GDM1 (cell line): ENCODE measurements at regions not wholly inside any gene's neighbourhood (a gene's known extent, or its start where the extent isn't known, plus 50 kb on each side); places are given as distances from the start of the nearest gene placed in this dataset.

ENCODE experiments used
- DNase-seq: peaks from one replicate; lab custom pipeline; 2025; lab: John Stamatoyannopoulos, UW

DNA sequence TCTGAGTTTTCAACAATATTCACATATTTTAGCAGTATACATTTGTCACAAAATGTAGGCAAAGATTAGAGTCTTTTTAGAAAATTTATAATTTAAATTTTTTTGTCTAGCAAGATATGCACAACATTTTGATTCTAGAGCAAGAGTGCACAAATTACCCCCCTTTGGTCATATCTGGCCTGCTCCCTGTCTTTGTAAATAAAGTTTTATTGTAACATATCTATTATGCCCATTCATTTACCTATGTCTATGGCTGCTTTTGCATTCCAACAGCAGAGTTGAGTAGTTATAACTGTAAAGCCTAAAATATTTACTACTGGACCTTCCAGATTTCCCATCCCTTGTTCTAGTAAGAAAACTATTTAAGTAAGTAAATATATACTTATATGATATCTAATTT lies 430.7 kb downstream of the EDEM1 start:
- no peak for DNase-seq

DNA sequence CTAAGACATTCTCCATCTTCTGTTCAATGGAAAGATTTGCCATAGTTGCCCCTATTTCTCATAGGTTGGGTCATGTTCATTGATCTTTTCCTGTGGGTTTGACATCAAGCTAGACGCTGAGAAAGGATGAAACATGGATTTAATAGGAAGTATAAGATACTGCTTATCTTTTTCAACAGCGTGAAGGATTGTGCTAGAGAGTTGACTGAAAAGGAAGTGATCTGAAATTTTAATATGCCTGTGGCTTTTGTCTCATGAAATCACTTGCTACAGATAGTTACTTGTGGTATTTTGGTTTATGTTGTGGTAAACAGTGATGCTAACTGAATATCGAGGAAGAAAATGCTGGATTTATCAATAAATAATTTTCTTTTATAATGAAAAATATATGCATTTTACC lies 442.9 kb downstream of the EDEM1 start:
- DNase-seq, result no peak

DNA sequence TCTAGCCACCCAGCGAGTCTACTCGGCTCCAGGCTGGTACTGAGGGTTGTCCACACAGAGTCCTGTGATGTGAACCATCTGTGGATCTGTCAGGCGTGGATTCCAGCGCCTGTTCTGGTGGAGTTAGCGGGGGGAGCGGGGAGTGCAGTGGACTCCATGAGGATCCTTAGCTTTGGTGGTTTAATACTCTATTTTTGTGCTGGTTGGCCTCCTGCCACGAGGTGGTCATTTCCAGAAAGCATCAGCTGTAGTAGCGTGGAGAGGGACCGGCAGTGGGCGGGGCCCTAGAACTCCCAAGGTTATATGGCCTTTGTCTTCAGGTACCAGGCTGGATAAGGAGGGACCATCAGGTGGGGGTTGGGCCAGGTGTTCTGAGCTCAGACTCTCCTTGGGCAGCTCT lies 446.5 kb downstream of the EDEM1 start:
- no peak for DNase-seq

DNA sequence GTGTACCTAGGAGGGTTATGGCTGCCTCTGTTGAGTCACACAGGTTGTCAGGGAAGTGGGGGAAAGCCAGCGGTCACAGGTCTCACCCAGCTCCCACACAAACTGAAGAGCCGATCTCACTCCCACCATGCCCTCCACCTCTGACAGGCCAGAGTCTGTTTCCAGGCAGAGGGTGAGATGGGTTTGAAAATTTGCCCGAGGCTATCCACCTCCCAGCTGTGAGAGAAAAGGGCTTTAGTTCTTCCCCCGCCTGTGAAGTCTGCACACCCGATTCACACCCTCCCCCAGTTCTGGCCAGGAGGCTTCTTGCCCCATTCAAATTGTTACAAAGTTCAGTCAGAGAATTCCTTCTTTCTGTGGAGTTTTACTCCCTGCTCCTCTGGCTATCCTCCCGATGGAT lies 446.9 kb downstream of the EDEM1 start:
- no peak for DNase-seq

DNA sequence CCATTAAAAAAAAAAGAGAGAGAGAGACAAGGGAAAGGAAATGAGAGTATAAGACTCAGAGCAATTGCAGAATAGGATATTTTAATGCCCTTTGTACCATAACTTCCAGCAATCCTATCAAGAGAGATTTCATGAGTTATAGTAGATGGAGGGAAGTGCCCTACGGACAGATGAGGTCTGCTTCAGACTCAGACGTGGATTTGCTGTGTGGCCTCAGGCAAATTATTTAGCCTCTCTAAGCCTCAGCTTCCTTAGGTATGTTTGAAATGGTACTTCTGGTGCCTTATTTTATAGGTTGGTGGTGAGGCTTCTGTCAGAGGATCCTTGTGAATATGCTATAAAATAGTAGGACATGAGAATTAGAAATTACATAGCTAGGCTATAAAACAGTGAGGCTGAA lies 448.2 kb downstream of the EDEM1 start:
- no peak for DNase-seq

DNA sequence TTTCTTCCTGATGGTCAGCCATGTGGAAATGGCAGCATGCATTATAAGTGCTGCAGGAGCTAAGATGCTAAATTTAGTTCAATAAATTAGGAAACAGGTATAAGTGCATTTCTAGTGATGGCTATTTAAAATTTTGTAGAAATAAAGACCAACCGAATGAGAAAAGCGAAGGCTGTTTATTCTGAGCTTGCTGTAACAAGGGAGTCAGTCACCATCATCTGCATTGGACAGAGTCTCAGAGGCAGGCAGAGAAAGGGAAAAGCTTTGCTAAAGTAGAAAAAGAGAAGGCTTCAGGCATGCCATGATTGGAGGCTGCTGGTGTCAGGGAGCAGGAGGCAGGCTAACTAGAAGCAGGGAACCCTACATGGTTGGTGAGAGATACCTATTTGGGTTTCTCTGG lies 451.0 kb downstream of the EDEM1 start:
- DNase-seq, result no peak

DNA sequence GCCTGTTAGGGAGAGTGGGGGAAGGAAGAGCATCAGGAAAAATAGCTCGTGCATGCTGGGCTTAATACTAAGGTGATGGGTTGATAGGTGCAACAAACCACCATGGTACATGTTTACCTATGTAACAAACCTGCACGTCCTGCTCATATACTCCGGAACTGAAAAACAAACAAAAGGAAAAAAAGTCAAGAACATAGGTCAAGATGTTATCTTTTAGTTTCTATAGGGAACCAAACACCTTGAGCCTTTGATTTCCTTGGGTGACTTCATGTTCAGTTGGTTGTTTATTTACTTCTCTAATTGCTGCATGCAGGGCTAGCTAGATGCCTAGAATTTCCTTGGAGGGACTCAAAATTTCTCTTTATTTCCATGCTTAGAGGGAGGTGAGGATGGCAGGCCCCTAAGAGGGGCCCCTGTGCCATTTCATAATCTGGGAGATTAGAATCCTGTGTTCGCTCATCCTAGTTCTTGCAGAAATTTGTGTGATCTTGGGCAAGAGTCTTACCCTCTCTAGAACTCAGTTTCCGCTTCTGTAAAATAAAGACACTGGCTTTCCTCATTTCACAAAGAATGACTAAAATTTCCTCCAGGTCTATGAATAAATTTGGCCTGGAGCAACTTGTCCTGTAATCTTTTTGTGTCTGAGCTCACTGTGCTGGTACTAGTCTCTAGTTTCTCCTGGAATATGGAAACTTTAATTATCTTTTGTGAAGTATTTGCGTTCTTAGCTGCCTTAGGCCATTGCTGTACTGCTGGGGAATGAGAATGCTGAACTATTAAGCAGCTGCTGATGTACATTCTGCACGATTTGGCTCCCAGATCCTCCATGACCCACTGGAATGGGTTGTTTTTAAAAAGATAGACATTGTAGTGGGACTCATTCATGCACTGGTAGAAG lies 457.5 kb downstream of the EDEM1 start:
- DNase-seq, result no peak

DNA sequence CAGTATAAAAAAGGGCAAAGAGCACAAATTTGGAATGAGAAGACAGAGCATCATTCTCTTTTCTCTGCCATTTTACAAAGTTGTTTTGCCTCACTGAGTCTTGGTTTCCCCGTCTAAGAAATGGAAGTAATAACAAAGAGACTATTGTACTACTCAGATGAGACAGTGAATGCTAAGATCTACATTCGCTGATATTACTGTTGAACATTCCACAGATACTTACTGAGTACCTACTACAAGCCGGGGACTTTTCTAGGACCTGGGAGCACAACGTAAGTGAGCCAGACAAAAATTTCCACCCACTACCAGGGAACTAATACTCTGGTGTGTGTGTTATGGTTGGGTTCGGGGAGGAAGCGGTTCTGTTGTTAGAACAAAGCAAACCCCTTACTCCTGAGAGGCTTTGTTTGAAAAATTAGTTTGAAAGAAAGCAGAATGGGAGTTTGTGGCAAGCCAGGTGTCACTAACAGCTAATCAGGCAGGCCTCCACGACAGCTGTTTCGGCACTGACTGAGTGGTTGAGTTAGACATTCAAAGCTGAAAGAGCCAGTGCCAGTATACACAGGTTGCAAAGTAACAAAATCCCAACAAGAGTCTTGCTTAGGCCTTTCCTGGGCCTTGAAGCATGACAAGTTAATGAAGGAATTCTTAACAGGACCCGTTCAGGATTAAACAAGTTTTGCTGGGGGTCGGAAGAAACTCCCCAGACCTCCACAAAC lies 458.3 kb downstream of the EDEM1 start:
- DNase-seq, result no peak

DNA sequence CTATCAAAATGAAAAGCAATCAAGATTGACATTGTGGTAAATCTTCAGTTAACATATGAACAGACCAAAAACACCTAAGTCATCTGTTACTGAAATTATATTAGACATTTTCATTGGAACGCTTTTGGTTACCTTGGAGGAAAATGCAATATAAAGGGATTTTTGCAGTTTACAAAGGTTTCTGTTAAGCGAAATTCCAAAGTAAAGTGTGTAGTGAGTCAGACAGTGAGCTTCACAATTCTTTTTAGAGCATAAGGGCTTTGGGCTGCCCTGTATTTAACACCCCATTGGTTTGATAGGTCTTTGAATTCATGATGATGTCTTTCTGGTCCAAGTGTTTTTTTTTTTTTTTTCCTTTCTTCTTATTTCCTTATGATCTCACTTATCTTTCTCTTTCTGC lies 462.8 kb downstream of the EDEM1 start:
- DNase-seq, result no peak

DNA sequence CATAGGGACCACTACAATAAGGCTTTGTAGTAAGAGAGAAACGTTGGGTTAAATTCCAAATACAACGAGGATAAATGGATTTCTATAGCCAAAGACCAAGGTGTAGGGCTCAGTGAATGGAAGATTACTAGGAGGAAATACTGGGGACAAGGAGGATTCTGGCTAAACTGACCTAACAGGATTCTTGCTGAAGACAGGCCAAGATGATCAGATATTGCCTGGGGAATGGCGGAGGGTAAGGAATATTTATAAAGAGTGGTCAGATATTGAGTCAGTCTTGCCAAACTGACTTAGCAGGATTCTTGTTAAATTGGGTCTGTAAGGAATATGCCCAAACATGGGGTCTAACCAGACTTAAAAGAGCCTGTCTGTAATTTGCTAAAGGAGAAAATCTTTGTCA lies 463.8 kb downstream of the EDEM1 start:
- no peak for DNase-seq

DNA sequence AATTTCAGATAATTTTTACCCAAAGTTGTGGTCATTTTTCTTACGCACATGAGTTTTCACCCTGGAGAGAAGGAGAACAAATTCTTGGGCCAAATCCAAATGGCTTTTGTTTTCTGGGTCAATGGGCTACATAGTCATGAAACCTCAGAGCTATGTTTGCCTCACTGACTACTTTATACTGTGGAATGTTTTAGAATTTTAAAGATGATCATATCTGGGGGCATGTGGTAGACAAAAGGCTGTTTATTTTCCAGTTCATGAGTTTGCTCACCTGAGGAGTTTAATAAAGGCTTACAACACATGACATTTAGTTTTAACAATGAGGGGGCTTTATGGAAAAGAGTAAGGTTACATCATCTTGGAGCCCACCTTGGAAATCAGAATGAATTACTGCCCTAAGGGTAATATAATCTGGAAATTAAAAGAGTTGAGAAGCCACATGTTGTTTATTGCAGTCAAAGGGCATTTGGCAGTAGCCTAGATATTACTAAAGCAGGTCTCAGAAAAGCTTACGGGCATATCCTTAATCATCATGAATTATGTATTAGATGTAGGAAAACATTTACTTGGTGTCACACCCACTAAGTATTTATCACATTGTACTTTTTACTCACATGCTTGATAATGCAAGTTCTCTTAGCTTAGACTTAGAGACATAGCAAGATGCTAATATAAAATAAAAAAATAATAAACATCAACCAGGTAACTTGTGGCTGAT lies 466.1 kb downstream of the EDEM1 start:
- no peak for DNase-seq

DNA sequence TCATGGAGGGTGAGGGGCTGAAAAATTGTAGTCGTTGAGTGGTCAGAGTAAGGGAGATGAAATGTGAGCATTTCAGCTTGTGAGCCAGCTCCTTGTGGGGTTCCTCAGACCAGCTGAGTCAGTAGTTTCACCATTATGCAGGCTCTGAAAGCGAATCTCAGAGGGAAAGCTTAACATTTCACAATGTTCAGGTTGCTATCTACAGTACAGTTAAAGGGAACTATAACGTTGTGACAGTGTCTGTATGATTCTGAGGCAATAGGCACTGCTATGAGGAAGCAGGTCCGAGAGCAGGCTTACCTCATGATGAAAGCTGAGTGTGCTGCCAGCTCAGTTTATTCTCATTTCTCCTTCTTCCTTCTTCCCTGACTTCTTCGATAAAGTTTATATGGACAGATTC lies 469.6 kb downstream of the EDEM1 start:
- no peak for DNase-seq

DNA sequence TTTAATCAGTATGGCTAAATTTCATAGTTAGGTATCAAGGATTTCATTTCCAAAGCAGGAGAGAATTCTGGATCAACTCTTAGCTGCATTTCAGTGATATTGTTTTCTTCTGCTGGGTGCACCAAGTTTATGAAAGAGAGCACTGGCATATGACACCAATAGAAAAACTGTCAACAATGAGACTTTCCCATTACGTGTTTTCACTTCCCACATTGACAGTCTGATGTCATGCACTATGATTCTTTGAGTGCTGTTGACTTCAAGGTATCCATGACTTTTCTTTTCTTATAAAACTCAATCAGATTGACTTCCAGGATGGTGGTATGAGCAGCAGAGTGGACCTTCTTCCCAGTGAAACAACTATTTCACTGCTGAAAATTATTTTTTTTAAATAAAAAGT lies 476.1 kb downstream of the EDEM1 start:
- DNase-seq, result no peak

DNA sequence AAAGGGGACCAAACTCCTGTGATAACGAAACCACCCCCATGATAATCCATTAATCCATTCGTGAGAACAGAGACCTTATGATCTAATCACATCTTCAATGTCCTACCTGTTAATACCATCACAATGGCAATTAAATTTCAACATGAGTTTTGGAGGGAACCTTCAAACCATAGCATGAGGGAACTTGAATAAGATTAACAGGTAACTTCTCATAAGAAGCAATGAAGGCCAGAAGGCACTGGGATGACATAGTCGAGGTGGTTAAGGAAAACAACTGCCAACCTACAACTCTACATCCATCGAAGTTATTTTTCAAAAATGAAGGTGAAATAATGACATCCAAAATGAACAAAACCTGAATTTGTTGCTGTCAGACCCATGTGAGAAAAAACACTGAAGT lies 478.9 kb downstream of the EDEM1 start:
- DNase-seq, result no peak

DNA sequence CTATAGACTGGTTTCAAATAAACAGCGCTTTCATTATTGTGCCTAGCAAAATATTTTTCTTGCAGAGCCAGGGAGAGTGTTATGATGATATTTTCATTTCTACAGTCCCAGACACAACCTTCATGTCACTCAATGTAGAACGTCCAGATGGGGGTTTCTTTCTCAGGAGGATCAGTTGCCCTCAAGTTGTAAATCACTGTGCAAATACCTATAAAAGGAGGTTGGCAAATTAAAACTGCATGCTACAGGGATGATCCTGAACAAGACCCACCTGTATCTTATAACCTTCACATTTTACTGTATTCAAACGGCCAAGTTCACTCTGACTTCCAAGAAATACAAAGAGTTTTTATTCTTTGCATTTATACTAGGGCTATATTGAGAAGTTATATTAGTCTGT lies 486.0 kb downstream of the EDEM1 start:
- no peak for DNase-seq

DNA sequence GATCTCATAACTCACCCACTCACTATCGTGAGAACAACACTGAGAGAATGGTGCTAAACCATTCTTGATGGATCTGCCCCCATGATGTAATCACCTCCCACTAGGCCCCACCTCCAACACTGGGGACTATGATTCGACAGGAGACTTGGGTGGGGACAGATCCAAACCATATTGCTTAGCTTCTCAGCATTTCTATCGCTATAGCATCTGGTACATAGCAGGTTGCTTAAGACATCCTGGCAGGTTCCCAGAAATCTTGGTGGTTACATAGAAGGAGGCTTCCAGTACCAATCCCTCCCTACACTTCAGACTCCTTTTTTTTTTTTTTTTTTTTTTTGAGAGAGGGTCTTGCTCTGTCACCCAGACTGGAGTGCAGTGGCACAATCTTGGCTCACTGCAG lies 487.8 kb downstream of the EDEM1 start:
- DNase-seq, result no peak

DNA sequence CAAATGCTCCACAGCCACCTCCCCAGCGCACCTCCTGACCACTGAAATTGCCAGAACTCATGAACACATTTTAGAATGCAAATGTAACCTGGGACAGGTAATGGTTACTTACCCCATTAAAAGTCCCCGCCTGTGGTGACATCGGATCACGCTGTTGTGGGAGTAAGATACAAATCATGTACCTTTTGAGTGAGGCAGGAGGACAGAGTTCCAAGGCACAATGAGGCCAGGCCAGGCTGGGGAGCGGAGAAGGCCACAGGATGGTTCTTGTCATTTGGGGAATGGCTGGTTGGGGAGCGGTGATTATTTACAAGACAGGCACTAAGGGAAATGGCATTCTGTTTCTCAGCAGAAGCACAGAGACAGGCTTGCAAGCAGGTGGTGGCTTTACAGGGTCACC lies 490.0 kb downstream of the EDEM1 start:
- no peak for DNase-seq

DNA sequence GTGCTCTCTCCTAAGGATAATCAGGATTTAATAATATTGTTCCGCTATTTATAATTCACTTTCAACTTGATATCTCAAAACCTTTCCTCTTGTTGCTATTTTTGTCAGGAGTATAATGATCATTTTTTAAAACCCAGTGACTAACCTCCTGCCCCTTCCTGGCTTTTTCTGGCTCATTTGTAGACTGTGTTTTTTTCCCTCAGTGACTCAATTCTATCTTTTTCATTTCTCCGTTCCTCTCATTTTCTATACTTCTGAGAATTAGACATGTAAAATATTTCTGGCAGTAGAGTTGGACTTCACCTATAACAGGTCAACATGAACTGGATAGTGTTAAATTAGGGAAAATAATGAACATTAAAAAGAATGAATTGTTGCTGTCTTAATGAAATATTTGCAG lies 490.7 kb downstream of the EDEM1 start:
- no peak for DNase-seq

DNA sequence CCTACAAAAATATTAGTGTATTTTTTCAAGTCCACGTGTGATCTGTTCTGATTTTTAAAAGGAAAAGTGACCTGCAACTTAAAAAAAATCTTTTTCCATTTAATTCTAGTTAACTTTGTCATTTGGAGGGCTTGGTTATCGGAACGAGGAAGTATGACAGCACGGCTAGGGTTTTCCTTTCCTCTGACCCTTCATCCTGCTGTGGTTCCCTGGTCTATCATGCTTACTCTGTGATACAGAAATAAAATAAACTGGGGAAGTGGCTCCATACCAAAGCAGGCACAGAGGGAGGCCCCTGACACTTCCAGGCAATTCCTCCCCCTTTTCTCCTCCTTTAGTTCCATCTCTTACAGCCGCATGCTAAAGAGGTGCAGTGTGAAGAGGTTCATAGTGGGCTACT lies 491.3 kb downstream of the EDEM1 start:
- no peak for DNase-seq

DNA sequence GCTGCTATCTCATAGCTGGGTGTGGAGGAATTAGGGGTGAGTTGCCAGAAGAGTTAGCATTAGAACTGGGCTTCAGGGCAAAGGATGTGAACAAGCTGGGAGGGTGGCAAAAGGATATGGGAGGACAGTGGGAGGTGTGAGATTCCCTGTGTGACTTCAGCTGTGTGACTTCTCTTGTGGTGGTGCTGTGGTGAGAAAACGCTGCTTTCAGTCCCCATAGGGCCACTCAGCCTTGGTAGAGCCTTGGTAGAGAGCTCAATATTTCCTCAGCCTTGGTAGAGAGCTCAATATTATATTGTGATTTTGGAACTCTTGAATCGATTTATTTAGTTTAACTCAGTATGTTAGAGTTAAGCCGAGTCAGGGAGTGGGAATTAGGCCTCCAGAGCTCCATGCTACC lies 499.7 kb downstream of the EDEM1 start:
- no peak for DNase-seq

DNA sequence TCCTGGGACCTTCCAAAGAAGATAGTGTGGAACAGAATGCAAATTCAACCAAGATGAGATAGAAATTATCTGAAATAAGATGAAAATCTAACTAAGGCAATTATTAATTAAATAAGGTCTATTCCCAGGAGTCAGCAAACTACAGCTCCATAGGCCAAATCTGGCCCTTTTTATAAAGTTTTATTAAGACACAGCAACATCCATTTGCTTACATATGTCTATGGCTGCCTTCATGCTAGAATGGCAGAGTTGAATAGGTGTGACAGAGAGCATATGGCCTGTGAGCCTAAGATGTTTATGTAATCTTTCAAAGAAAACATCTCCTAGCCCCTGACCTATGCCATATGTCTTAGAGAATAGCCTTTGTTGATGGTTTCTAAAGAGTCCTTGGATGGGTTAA lies 503.0 kb downstream of the EDEM1 start:
- no peak for DNase-seq

DNA sequence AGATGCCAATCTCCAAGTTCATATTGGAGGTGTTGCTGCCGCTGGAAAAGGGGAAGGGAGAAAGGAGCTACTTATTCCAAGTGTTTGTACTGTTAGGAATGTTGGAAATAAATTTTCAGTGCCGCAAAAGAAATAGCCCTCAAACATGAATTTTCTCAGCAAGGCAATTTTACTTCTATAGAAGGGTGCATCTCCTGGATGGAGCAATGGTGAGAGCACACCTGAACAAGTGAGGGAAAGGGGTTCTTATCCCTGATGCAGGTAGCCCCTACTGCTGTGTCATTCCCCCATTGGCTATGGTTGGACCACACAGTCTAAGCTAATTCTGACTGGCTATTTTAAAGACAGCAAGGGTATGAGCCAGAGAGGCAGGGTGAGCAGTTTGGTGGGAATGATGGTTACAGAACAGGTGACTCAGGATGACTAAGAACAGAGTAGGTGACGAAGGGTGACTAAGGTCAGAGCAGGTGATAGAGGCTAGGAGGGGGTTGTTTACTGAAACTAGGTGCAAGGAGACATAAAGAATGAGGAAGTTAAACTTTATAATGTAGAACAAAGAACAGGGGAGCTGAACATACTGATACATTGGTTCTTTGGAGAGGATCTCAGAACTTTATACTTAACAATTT lies 503.5 kb downstream of the EDEM1 start:
- no peak for DNase-seq

DNA sequence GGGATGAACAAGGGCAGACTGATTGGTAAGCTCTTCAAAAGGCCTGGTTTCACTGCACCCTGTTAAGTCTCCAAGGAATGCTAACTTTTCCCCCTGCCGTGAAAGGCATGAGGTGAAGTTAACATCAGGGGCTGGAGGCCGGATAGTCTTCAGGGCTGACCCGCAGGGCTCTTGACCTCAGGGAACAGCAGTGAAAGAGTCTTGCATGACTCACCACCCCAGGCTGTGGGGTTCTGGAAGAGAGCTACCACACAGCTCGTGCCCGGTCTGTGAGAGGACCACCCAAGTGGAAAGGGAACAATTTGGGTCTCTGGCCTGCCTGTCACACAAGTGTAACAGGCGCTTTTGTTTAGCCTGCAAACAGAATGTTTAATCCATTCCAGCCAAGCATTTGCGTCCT lies 504.9 kb downstream of the EDEM1 start:
- DNase-seq, result no peak
